ENCODE measurements at regions not wholly inside any gene's neighbourhood (a gene's known extent, or its start where the extent isn't known, plus 50 kb on each side); places are given as distances from the start of the nearest gene placed in this dataset.

DNA sequence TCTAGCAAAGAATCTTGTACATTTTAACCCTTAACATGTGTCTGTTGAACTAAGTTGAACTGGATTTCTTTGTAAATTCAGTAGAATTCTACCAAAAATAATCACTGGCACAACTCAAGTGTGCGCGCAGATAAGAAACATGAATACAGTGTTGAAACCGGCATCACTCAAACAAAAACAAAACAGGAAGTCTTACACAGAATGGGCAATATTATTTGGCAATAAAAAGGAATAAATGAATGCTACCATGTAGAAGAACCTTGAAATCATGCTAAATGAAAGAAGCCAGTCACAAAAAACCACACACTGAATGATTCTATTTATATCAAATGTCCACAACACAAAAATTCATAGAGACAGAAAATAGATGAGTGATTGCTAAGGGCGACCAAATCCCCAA is 102.9 kb upstream of the ZFHX3 start:
- no peak for TF ChIP-seq POLR2A (IDR thresholded peaks at IDR 0.05)
- TF ChIP-seq, protein P1, sequence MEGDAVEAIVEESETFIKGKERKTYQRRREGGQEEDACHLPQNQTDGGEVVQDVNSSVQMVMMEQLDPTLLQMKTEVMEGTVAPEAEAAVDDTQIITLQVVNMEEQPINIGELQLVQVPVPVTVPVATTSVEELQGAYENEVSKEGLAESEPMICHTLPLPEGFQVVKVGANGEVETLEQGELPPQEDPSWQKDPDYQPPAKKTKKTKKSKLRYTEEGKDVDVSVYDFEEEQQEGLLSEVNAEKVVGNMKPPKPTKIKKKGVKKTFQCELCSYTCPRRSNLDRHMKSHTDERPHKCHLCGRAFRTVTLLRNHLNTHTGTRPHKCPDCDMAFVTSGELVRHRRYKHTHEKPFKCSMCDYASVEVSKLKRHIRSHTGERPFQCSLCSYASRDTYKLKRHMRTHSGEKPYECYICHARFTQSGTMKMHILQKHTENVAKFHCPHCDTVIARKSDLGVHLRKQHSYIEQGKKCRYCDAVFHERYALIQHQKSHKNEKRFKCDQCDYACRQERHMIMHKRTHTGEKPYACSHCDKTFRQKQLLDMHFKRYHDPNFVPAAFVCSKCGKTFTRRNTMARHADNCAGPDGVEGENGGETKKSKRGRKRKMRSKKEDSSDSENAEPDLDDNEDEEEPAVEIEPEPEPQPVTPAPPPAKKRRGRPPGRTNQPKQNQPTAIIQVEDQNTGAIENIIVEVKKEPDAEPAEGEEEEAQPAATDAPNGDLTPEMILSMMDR (IDR thresholded peaks at IDR 0.05) = no peak

All from right lobe of liver (tissue), 4 donors.